SW 1271 (cell line): ENCODE measurements at regions not wholly inside any gene's neighbourhood (a gene's known extent, or its start where the extent isn't known, plus 50 kb on each side); places are given as distances from the start of the nearest gene placed in this dataset.
A peak's percentile ranks its signal among the peaks of the same experiment; 100 is the strongest.
"Not testable (repeated sequence)": the region's sequence is repeated elsewhere in the genome, so short reads cannot be mapped to it uniquely, and the experiment has no call there.

Source experiments
- DNase-seq, 2 experiments: peaks; one replicate each; lab custom pipeline; 2025; lab: John Stamatoyannopoulos, UW

GRCh38 chr1:100597061-100597741 is 59.3 kb downstream of the GPR88 start:
- DNase-seq, result peak; percentile 76 to 90

- DNase-seq, result no peak
Measured at GRCh38 chr1:100597784-100598183, 59.8 kb downstream of the GPR88 start.

GRCh38 chr1:100600377-100600776 is 62.4 kb downstream of the GPR88 start:
- not testable (repeated sequence) for DNase-seq

- DNase-seq, result not testable (repeated sequence)
Measured at GRCh38 chr1:100602028-100602427, 64.1 kb downstream of the GPR88 start.

GRCh38 chr1:100604372-100604771 is 66.4 kb downstream of the GPR88 start:
- DNase-seq, result no peak

- DNase-seq, result peak in 1 of 2 experiments; percentile 20
Measured at GRCh38 chr1:100606438-100606837, 68.5 kb downstream of the GPR88 start.

- DNase-seq, result no peak
Measured at GRCh38 chr1:100607628-100608240, 69.8 kb downstream of the GPR88 start.

GRCh38 chr1:100609849-100610248 is 71.9 kb downstream of the GPR88 start:
- DNase-seq, result no peak

GRCh38 chr1:100611086-100611485 is 73.1 kb downstream of the GPR88 start:
- no peak for DNase-seq

GRCh38 chr1:100612540-100612939 is 74.6 kb downstream of the GPR88 start:
- no peak for DNase-seq

GRCh38 chr1:100613817-100614559 is 76.0 kb downstream of the GPR88 start:
- no peak for DNase-seq

- DNase-seq, result no peak
Measured at GRCh38 chr1:100614570-100614969, 76.6 kb downstream of the GPR88 start.

- DNase-seq, result no peak
Measured at GRCh38 chr1:100615686-100616085, 77.7 kb downstream of the GPR88 start.

GRCh38 chr1:100616121-100616621 is 78.2 kb downstream of the GPR88 start:
- DNase-seq, result no peak

- peak; percentile 51 to 75 for DNase-seq
Measured at GRCh38 chr1:100622037-100622436, 84.1 kb downstream of the GPR88 start.

GRCh38 chr1:100622506-100622905 is 84.6 kb downstream of the GPR88 start:
- DNase-seq, result no peak

GRCh38 chr1:100622966-100623762 is 85.2 kb downstream of the GPR88 start:
- no peak for DNase-seq

GRCh38 chr1:100624886-100625610 is 87.1 kb downstream of the GPR88 start:
- DNase-seq, result no peak

- DNase-seq, result no peak
Measured at GRCh38 chr1:100626397-100626796, 88.5 kb downstream of the GPR88 start.

- no peak for DNase-seq
Measured at GRCh38 chr1:100627054-100627716, 89.2 kb downstream of the GPR88 start.

GRCh38 chr1:100627936-100628335 is 90.0 kb downstream of the GPR88 start:
- no peak for DNase-seq
